GM23338 (cell line): ENCODE measurements at regions not wholly inside any gene's neighbourhood (a gene's known extent, or its start where the extent isn't known, plus 50 kb on each side); places are given as distances from the start of the nearest gene placed in this dataset.

Experiments
- ATAC-seq: fragments of 200-7000 bp; cut with Tn5 transposase; 3 replicates; pipeline ENCODE4 v1.9.1; 2020
- DNase-seq: peaks from one replicate; pipeline ENCODE4 v3.0.0-alpha.2; 2015; ENCODE audit warnings: low spot score
- H2AFZ ChIP-seq: fragments of 200-600 bp; sonication (generic); 2 replicates; pipeline ENCODE4 v1.8.0; 2016; ENCODE audit warnings: antibody characterized with exemption, mild to moderate bottlenecking, moderate library complexity
- H3F3A ChIP-seq: fragments of 200-600 bp; sonication (generic); replicated peaks from 2 replicates; pipeline ENCODE4 v1.8.0; 2017; ENCODE audit warnings: antibody characterized with exemption, mixed run types, low read depth
- H3K27ac ChIP-seq: fragments of 200-600 bp; sonication (generic); 2 replicates; pipeline ENCODE4 v1.6.1; 2016; ENCODE audit warnings: low read depth
- H3K27me3 ChIP-seq: fragments of 200-600 bp; sonication (generic); 2 replicates; pipeline ENCODE4 v1.8.0; 2016; ENCODE audit warnings: mild to moderate bottlenecking, mixed run types, moderate library complexity; ENCODE audit not compliant: insufficient read depth
- H3K36me3 ChIP-seq: fragments of 200-600 bp; sonication (generic); 2 replicates; pipeline ENCODE4 v1.8.0; 2016; ENCODE audit warnings: mild to moderate bottlenecking; ENCODE audit not compliant: insufficient read depth
- H3K4me1 ChIP-seq: fragments of 200-600 bp; sonication (generic); 2 replicates; pipeline ENCODE4 v1.8.0; 2016; ENCODE audit warnings: mild to moderate bottlenecking, moderate library complexity; ENCODE audit not compliant: insufficient read depth
- H3K4me2 ChIP-seq: fragments of 200-600 bp; sonication (generic); 2 replicates; pipeline ENCODE4 v1.7.1; 2017; ENCODE audit warnings: mixed run types
- H3K4me3 ChIP-seq: fragments of 200-600 bp; sonication (generic); 2 replicates; pipeline ENCODE4 v1.6.1; 2016; ENCODE audit warnings: mixed run types
- H3K79me2 ChIP-seq: fragments of 200-600 bp; sonication (generic); replicated peaks from 2 replicates; pipeline ENCODE4 v1.8.0; 2017; ENCODE audit warnings: mild to moderate bottlenecking; ENCODE audit not compliant: insufficient read depth
- H3K9me2 ChIP-seq: fragments of 200-600 bp; sonication (generic); 2 replicates; pipeline ENCODE4 v1.8.0; 2017; ENCODE audit not compliant: insufficient read depth
- H4K20me1 ChIP-seq: fragments of 200-600 bp; sonication (generic); replicated peaks from 2 replicates; pipeline ENCODE4 v1.8.0; 2017; ENCODE audit warnings: mild to moderate bottlenecking; ENCODE audit not compliant: insufficient read depth
- H3K27ac Mint-ChIP-seq: 2 replicates; pipeline ENCODE4 v1.8.0; 2020; ENCODE audit warnings: inconsistent platforms, mild to moderate bottlenecking, moderate library complexity, mixed read lengths
- H3K27me3 Mint-ChIP-seq: 3 replicates; pipeline ENCODE4 v1.8.0; 2022; ENCODE audit warnings: low read depth, mild to moderate bottlenecking, moderate library complexity, mixed read lengths, inconsistent platforms; ENCODE audit not compliant: insufficient read depth, poor library complexity
- H3K36me3 Mint-ChIP-seq: 3 replicates; pipeline ENCODE4 v1.8.0; 2021; ENCODE audit warnings: low read depth, mild to moderate bottlenecking, inconsistent platforms, moderate library complexity, mixed read lengths
- H3K4me1 Mint-ChIP-seq: 3 replicates; pipeline ENCODE4 v1.8.0; 2020; ENCODE audit warnings: mild to moderate bottlenecking, inconsistent platforms, mixed read lengths
- H3K4me3 Mint-ChIP-seq: 3 replicates; pipeline ENCODE4 v1.8.0; 2021; ENCODE audit warnings: moderate library complexity, mild to moderate bottlenecking, inconsistent platforms, mixed read lengths
- H3K9me3 Mint-ChIP-seq: 3 replicates; pipeline ENCODE4 v1.8.0; 2020; ENCODE audit warnings: moderate library complexity, mild to moderate bottlenecking, inconsistent platforms, mixed read lengths
- CREB1 ChIP-seq: fragments of 250-450 bp; sonication (Bioruptor Pico); IDR thresholded peaks from 2 replicates; pipeline ENCODE4 v1.5.0; 2020; ENCODE audit warnings: low read depth, mild to moderate bottlenecking, moderate library complexity
- EZH2 ChIP-seq: fragments of 200-600 bp; sonication (generic); IDR thresholded peaks from one replicate; pipeline ENCODE4 v1.8.0; 2017; ENCODE audit warnings: antibody characterized with exemption, mild to moderate bottlenecking, low read depth; ENCODE audit not compliant: unreplicated experiment
- EZH2phosphoT487 ChIP-seq: fragments of 200-600 bp; sonication (generic); IDR thresholded peaks from one replicate; pipeline ENCODE4 v1.8.1; 2018; ENCODE audit warnings: antibody characterized with exemption; ENCODE audit not compliant: unreplicated experiment
- JUNB ChIP-seq: IDR thresholded peaks from one replicate; pipeline ENCODE4 v1.6.1; 2016; ENCODE audit warnings: antibody characterized with exemption; ENCODE audit not compliant: unreplicated experiment
- NANOG ChIP-seq: IDR thresholded peaks from 2 replicates; pipeline ENCODE4 v1.6.1; 2016; ENCODE audit warnings: antibody characterized with exemption, borderline replicate concordance
- POLR2AphosphoS5 ChIP-seq: IDR thresholded peaks from 2 replicates; pipeline ENCODE4 v1.6.1; 2016; ENCODE audit warnings: antibody characterized with exemption, low read depth
- ZNF331 ChIP-seq: fragments of 250-450 bp; sonication (Bioruptor Pico); IDR thresholded peaks from 2 replicates; pipeline ENCODE4 v1.5.0; 2020; ENCODE audit warnings: low read depth, mild to moderate bottlenecking, moderate library complexity
- TF ChIP-seq, protein P1 (sequence below): fragments of 250-450 bp; sonication (Bioruptor Pico); IDR thresholded peaks from 2 replicates; pipeline ENCODE4 v1.5.0; 2020; ENCODE audit warnings: mild to moderate bottlenecking, moderate library complexity
- TF ChIP-seq, protein P2 (sequence below), 2 experiments: fragments of 200-600 bp in 1 of 2; sonication (generic) in 1 of 2; conservative IDR thresholded peaks; 2 replicates each; pipeline versions ENCODE4 v1.5.1 to v1.6.1; 2016 to 2017; ENCODE audit warnings: antibody characterized with exemption in 2 of 2, low read depth in 2 of 2, mild to moderate bottlenecking in 2 of 2, moderate library complexity in 1 of 2
- TF ChIP-seq, protein P3 (sequence below): IDR thresholded peaks from 2 replicates; pipeline ENCODE4 v1.6.1; 2016; ENCODE audit warnings: antibody characterized with exemption

DNA sequence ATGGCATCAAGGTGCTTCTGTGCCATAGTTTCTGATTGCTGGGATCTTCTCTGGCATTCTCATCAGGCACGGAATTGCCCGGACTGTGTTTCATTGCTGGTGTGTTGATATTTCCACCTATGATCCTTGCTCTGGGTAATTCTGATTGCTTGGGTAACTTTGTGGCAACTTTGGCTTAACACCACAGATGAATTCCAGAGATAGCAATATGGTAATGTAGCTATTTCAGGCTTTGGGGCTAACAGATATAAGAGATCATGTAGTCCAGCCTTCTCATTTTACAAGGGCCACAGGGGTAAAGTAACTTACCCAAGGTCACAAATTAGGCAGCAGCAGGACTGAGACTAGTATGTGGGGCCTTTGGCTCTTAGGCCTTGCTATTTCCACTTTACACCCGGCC is 53.9 kb upstream of the PLPP4 start:
- no peak overlapping the region; the same call in 1 of the 2 replicates for H3K27ac Mint-ChIP-seq
- Histone ChIP-seq H4K20me1 (no peaks in the 10 kb centered on the region), H3K4me2 (no peak overlapping the region), H3K36me3 (no peaks in the 10 kb centered on the region), H3K4me3 (no peak overlapping the region), H3K9me2 (0 out of 2 replicates have a peak, but pooled peaks cover 4% of the 10 kb centered on the region), H3K27ac (no peak overlapping the region), H3F3A (no peaks in the 10 kb centered on the region), H2AFZ (no peak overlapping the region), H3K27me3 (no peaks in the 10 kb centered on the region), H3K4me1 (no peaks in the 10 kb centered on the region; the same call in 1 of the 2 replicates), H3K79me2 (no peaks in the 10 kb centered on the region)
- DNase-seq, result no peak
- no peaks in the 10 kb centered on the region for H3K27me3 Mint-ChIP-seq
- H3K4me1 Mint-ChIP-seq, result peaks cover 17% of the 10 kb centered on the region
- no peak overlapping the region for H3K4me3 Mint-ChIP-seq
- TF ChIP-seq EZH2 (no peak), CREB1 (CRISPR knock-in tag) (no peak), POLR2AphosphoS5 (no peak), EZH2phosphoT487 (no peak), JUNB (no peak), NANOG (no peak), ZNF331 (CRISPR knock-in tag) (no peak)
- TF ChIP-seq, protein P1, sequence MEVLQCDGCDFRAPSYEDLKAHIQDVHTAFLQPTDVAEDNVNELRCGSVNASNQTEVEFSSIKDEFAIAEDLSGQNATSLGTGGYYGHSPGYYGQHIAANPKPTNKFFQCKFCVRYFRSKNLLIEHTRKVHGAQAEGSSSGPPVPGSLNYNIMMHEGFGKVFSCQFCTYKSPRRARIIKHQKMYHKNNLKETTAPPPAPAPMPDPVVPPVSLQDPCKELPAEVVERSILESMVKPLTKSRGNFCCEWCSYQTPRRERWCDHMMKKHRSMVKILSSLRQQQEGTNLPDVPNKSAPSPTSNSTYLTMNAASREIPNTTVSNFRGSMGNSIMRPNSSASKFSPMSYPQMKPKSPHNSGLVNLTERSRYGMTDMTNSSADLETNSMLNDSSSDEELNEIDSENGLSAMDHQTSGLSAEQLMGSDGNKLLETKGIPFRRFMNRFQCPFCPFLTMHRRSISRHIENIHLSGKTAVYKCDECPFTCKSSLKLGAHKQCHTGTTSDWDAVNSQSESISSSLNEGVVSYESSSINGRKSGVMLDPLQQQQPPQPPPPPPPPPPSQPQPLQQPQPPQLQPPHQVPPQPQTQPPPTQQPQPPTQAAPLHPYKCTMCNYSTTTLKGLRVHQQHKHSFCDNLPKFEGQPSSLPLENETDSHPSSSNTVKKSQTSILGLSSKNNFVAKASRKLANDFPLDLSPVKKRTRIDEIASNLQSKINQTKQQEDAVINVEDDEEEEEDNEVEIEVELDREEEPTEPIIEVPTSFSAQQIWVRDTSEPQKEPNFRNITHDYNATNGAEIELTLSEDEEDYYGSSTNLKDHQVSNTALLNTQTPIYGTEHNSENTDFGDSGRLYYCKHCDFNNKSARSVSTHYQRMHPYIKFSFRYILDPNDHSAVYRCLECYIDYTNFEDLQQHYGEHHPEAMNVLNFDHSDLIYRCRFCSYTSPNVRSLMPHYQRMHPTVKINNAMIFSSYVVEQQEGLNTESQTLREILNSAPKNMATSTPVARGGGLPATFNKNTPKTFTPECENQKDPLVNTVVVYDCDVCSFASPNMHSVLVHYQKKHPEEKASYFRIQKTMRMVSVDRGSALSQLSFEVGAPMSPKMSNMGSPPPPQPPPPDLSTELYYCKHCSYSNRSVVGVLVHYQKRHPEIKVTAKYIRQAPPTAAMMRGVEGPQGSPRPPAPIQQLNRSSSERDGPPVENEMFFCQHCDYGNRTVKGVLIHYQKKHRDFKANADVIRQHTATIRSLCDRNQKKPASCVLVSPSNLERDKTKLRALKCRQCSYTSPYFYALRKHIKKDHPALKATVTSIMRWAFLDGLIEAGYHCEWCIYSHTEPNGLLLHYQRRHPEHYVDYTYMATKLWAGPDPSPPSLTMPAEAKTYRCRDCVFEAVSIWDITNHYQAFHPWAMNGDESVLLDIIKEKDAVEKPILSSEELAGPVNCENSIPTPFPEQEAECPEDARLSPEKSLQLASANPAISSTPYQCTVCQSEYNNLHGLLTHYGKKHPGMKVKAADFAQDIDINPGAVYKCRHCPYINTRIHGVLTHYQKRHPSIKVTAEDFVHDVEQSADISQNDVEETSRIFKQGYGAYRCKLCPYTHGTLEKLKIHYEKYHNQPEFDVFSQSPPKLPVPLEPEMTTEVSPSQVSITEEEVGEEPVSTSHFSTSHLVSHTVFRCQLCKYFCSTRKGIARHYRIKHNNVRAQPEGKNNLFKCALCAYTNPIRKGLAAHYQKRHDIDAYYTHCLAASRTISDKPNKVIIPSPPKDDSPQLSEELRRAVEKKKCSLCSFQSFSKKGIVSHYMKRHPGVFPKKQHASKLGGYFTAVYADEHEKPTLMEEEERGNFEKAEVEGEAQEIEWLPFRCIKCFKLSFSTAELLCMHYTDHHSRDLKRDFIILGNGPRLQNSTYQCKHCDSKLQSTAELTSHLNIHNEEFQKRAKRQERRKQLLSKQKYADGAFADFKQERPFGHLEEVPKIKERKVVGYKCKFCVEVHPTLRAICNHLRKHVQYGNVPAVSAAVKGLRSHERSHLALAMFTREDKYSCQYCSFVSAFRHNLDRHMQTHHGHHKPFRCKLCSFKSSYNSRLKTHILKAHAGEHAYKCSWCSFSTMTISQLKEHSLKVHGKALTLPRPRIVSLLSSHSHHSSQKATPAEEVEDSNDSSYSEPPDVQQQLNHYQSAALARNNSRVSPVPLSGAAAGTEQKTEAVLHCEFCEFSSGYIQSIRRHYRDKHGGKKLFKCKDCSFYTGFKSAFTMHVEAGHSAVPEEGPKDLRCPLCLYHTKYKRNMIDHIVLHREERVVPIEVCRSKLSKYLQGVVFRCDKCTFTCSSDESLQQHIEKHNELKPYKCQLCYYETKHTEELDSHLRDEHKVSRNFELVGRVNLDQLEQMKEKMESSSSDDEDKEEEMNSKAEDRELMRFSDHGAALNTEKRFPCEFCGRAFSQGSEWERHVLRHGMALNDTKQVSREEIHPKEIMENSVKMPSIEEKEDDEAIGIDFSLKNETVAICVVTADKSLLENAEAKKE, result no peak
- TF ChIP-seq, protein P2, sequence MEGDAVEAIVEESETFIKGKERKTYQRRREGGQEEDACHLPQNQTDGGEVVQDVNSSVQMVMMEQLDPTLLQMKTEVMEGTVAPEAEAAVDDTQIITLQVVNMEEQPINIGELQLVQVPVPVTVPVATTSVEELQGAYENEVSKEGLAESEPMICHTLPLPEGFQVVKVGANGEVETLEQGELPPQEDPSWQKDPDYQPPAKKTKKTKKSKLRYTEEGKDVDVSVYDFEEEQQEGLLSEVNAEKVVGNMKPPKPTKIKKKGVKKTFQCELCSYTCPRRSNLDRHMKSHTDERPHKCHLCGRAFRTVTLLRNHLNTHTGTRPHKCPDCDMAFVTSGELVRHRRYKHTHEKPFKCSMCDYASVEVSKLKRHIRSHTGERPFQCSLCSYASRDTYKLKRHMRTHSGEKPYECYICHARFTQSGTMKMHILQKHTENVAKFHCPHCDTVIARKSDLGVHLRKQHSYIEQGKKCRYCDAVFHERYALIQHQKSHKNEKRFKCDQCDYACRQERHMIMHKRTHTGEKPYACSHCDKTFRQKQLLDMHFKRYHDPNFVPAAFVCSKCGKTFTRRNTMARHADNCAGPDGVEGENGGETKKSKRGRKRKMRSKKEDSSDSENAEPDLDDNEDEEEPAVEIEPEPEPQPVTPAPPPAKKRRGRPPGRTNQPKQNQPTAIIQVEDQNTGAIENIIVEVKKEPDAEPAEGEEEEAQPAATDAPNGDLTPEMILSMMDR (conservative IDR thresholded peaks at IDR 0.05; ENCODE audit: low read depth in 2 of 2), result no peak
- TF ChIP-seq, protein P3, sequence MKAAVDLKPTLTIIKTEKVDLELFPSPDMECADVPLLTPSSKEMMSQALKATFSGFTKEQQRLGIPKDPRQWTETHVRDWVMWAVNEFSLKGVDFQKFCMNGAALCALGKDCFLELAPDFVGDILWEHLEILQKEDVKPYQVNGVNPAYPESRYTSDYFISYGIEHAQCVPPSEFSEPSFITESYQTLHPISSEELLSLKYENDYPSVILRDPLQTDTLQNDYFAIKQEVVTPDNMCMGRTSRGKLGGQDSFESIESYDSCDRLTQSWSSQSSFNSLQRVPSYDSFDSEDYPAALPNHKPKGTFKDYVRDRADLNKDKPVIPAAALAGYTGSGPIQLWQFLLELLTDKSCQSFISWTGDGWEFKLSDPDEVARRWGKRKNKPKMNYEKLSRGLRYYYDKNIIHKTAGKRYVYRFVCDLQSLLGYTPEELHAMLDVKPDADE, result no peak
- ATAC-seq, result no peak
- peaks cover 2% of the 10 kb centered on the region; the same call in 2 of the 3 replicates for H3K9me3 Mint-ChIP-seq
- no peaks in the 10 kb centered on the region for H3K36me3 Mint-ChIP-seq
